ENCODE measurements at regions not wholly inside any gene's neighbourhood (a gene's known extent, or its start where the extent isn't known, plus 50 kb on each side); places are given as distances from the start of the nearest gene placed in this dataset.

DNA sequence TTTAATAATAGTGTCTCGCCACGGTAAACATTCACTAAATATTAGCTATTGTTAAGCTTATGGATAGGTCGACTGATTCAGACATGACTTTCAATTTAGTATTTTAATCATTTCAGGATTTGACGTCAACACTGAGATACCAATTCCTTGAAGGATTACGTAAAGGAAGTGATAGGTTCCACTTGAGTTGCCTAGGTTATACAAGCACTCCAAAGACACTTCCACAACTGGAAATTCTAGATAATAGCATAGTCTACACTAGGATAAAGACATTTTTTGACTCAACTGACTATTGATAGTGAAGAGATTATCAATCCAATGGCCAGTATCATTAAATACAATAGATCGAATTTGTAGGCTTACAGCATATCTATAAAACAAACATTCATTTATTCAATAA lies 63.9 kb upstream of the NHSL1 start:
- TF ChIP-seq, protein P1, sequence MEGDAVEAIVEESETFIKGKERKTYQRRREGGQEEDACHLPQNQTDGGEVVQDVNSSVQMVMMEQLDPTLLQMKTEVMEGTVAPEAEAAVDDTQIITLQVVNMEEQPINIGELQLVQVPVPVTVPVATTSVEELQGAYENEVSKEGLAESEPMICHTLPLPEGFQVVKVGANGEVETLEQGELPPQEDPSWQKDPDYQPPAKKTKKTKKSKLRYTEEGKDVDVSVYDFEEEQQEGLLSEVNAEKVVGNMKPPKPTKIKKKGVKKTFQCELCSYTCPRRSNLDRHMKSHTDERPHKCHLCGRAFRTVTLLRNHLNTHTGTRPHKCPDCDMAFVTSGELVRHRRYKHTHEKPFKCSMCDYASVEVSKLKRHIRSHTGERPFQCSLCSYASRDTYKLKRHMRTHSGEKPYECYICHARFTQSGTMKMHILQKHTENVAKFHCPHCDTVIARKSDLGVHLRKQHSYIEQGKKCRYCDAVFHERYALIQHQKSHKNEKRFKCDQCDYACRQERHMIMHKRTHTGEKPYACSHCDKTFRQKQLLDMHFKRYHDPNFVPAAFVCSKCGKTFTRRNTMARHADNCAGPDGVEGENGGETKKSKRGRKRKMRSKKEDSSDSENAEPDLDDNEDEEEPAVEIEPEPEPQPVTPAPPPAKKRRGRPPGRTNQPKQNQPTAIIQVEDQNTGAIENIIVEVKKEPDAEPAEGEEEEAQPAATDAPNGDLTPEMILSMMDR (tag by site-specific recombination; IDR thresholded peaks at IDR 0.05): no peak
- no peak for TF ChIP-seq ZBTB7A (tag by site-specific recombination; IDR thresholded peaks at IDR 0.05; ENCODE audit: low read depth)
- no peak for TF ChIP-seq ZNF76 (tag by site-specific recombination; IDR thresholded peaks at IDR 0.05; ENCODE audit: borderline replicate concordance, low read depth)
- TF ChIP-seq, protein P2, sequence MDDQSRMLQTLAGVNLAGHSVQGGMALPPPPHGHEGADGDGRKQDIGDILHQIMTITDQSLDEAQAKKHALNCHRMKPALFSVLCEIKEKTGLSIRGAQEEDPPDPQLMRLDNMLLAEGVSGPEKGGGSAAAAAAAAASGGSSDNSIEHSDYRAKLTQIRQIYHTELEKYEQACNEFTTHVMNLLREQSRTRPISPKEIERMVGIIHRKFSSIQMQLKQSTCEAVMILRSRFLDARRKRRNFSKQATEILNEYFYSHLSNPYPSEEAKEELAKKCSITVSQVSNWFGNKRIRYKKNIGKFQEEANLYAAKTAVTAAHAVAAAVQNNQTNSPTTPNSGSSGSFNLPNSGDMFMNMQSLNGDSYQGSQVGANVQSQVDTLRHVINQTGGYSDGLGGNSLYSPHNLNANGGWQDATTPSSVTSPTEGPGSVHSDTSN (CRISPR knock-in tag; IDR thresholded peaks at IDR 0.05): no peak
- TF ChIP-seq, protein P3, sequence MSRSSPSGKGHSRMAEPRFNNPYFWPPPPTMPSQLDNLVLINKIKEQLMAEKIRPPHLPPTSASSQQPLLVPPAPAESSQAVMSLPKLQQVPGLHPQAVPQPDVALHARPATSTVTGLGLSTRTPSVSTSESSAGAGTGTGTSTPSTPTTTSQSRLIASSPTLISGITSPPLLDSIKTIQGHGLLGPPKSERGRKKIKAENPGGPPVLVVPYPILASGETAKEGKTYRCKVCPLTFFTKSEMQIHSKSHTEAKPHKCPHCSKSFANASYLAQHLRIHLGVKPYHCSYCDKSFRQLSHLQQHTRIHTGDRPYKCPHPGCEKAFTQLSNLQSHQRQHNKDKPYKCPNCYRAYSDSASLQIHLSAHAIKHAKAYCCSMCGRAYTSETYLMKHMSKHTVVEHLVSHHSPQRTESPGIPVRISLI (tag by site-specific recombination; IDR thresholded peaks at IDR 0.05): no peak
- no peak for TF ChIP-seq ZNF768 (tag by site-specific recombination; IDR thresholded peaks at IDR 0.05)

All from HEK293 (cell line).